ENCODE measurements at regions not wholly inside any gene's neighbourhood (a gene's known extent, or its start where the extent isn't known, plus 50 kb on each side); places are given as distances from the start of the nearest gene placed in this dataset.

GRCh38 chr3:87335931-87336330, 59.5 kb upstream of the POU1F1 start (continued):
- no peak for TF ChIP-seq ZBTB33 (IDR thresholded peaks at IDR 0.05)
- TF ChIP-seq HNF4A (conservative IDR thresholded peaks at IDR 0.05): no peak

GRCh38 chr3:87333393-87333892, 57.1 kb upstream of the POU1F1 start:
- Histone ChIP-seq H3K4me3 (ENCODE audit: low read depth in 1 of 3, low read length in 3 of 3) (no peak overlapping the region), H3K36me3 (ENCODE audit: control insufficient read depth in 4 of 4, insufficient read depth in 3 of 4, low read depth in 1 of 4, low read length in 3 of 4) (no peaks in the 10 kb centered on the region), H3K9ac (ENCODE audit: low read depth in 1 of 2, low read length in 2 of 2) (no peak overlapping the region), H3K9me3 (ENCODE audit: control insufficient read depth in 4 of 4, low read length in 3 of 4) (no peaks in the 10 kb centered on the region), H3K27me3 (ENCODE audit: control insufficient read depth in 4 of 4, insufficient read depth in 4 of 4, low read length in 3 of 4) (no peaks in the 10 kb centered on the region), H3K4me1 (ENCODE audit: control insufficient read depth in 4 of 4, insufficient read depth in 4 of 4, low read length in 3 of 4) (no peaks in the 10 kb centered on the region), H3K27ac (ENCODE audit: low read depth in 1 of 2, low read length in 2 of 2) (no peak overlapping the region)
- no peak for TF ChIP-seq ZBTB33 (IDR thresholded peaks at IDR 0.05)
- no peak for TF ChIP-seq RAD21 (IDR thresholded peaks at IDR 0.05)
- TF ChIP-seq NR2F2 (IDR thresholded peaks at IDR 0.05): no peak
- TF ChIP-seq RXRA (IDR thresholded peaks at IDR 0.05): no peak
- no peak for TF ChIP-seq ATF3 (IDR thresholded peaks at IDR 0.05)
- no peak for TF ChIP-seq TAF1 (conservative IDR thresholded peaks at IDR 0.05)
- TF ChIP-seq JUND (IDR thresholded peaks at IDR 0.05): no peak
- no peak for TF ChIP-seq MAX (IDR thresholded peaks at IDR 0.05)
- TF ChIP-seq YY1 (IDR thresholded peaks at IDR 0.05): no peak
- TF ChIP-seq CTCF (IDR thresholded peaks at IDR 0.05; ENCODE audit: low read depth, low read length, missing input control): no peak
- TF ChIP-seq FOXA2 (IDR thresholded peaks at IDR 0.05): no peak
- TF ChIP-seq EGR1 (IDR thresholded peaks at IDR 0.05; ENCODE audit: low read depth in 2 of 2): no peak
- TF ChIP-seq FOXA1 (IDR thresholded peaks at IDR 0.05): no peak
- no peak for TF ChIP-seq GABPA (IDR thresholded peaks at IDR 0.05 in 1 of 2, conservative IDR thresholded peaks at IDR 0.05 in 1 of 2)
- no peak for TF ChIP-seq SP1 (IDR thresholded peaks at IDR 0.05)
- WGBS: 66% methylated on average over 5 of the region's 5 CpGs
- no peak for DNase-seq (ENCODE audit: low spot score)

- WGBS: 83% methylated on average over 6 of the region's 6 CpGs
- H3K9me3 ChIP-seq (ENCODE audit: control insufficient read depth in 4 of 4, low read length in 3 of 4): no peaks in the 10 kb centered on the region
- H3K27ac ChIP-seq (ENCODE audit: low read depth in 1 of 2, low read length in 2 of 2): no peak overlapping the region
- no peaks in the 10 kb centered on the region for H3K4me1 ChIP-seq (ENCODE audit: control insufficient read depth in 4 of 4, insufficient read depth in 4 of 4, low read length in 3 of 4)
- DNase-seq (ENCODE audit: low spot score): no peak
- TF ChIP-seq SP1 (IDR thresholded peaks at IDR 0.05) (no peak), HNF4G (IDR thresholded peaks at IDR 0.05) (no peak), EGR1 (IDR thresholded peaks at IDR 0.05; ENCODE audit: low read depth in 2 of 2) (no peak), RXRA (IDR thresholded peaks at IDR 0.05) (no peak), NR2F2 (IDR thresholded peaks at IDR 0.05) (no peak), FOXA2 (IDR thresholded peaks at IDR 0.05) (no peak), YY1 (IDR thresholded peaks at IDR 0.05) (no peak), ATF3 (IDR thresholded peaks at IDR 0.05) (no peak), HNF4A (conservative IDR thresholded peaks at IDR 0.05) (no peak), TAF1 (conservative IDR thresholded peaks at IDR 0.05) (no peak), RAD21 (IDR thresholded peaks at IDR 0.05) (no peak)
- no peaks in the 10 kb centered on the region for H3K36me3 ChIP-seq (ENCODE audit: control insufficient read depth in 4 of 4, insufficient read depth in 3 of 4, low read depth in 1 of 4, low read length in 3 of 4)
- no peak overlapping the region for H3K4me3 ChIP-seq (ENCODE audit: low read depth in 1 of 3, low read length in 3 of 3)
- H3K9ac ChIP-seq (ENCODE audit: low read depth in 1 of 2, low read length in 2 of 2): no peak overlapping the region
- no peaks in the 10 kb centered on the region for H3K27me3 ChIP-seq (ENCODE audit: control insufficient read depth in 4 of 4, insufficient read depth in 4 of 4, low read length in 3 of 4)
These were observed 56.4 kb upstream of the POU1F1 start for GRCh38 chr3:87332789-87333188.

Data from liver (tissue), 8 donors.